Fibroblast of peridontal ligament (primary cell): ENCODE measurements at regions not wholly inside any gene's neighbourhood (a gene's known extent, or its start where the extent isn't known, plus 50 kb on each side); places are given as distances from the start of the nearest gene placed in this dataset.

Experiments
- DNase-seq: peaks from one replicate; pipeline ENCODE4 v3.0.0-alpha.2; 2010; ENCODE audit errors: extremely low read depth

- no peak for DNase-seq
Observed at GRCh38 chr10:20948686-20949327, 51.7 kb upstream of the NEBL start.
